Endothelial cell of umbilical vein (primary cell): ENCODE measurements at regions not wholly inside any gene's neighbourhood (a gene's known extent, or its start where the extent isn't known, plus 50 kb on each side); places are given as distances from the start of the nearest gene placed in this dataset.

ENCODE experiments used
- CTCF ChIP-seq, 2 donors: IDR thresholded peaks; 1 replicate in 1 of 2; 2 replicates in 1 of 2; pipeline ENCODE4 v1.5.1; 2011; ENCODE audit warnings: low read length in 2 of 2, mild to moderate bottlenecking in 2 of 2, moderate library complexity in 2 of 2, control low read depth in 1 of 2, inconsistent platforms in 1 of 2, low read depth in 1 of 2; ENCODE audit not compliant: insufficient read depth in 1 of 2; ENCODE audit errors: extremely low read depth in 1 of 2
- POLR2AphosphoS5 ChIP-seq: IDR thresholded peaks from 2 replicates; pipeline ENCODE4 v1.6.1; 2012; ENCODE audit warnings: low read depth, mild to moderate bottlenecking, control low read depth, low read length, moderate library complexity; ENCODE audit not compliant: insufficient read depth

- TF ChIP-seq POLR2AphosphoS5 (no peak), CTCF (IDR thresholded peaks at IDR 0.05; ENCODE audit: extremely low read depth in 1 of 2, insufficient read depth in 1 of 2, low read depth in 1 of 2, low read length in 2 of 2) (no peak)
These were observed 1758.2 kb upstream of the RAG2 start for GRCh38 chr11:38356255-38356654.
